IPS-20b (cell line): ENCODE measurements at regions not wholly inside any gene's neighbourhood (a gene's known extent, or its start where the extent isn't known, plus 50 kb on each side); places are given as distances from the start of the nearest gene placed in this dataset.
"Not testable (repeated sequence)": the region's sequence is repeated elsewhere in the genome, so short reads cannot be mapped to it uniquely, and the experiment has no call there.

Source experiments
- H3K27ac ChIP-seq: one replicate; pipeline ENCODE4 v1.5.1; 2013; ENCODE audit warnings: low read length
- H3K27me3 ChIP-seq: 2 replicates; pipeline ENCODE4 v1.6.1; 2013; ENCODE audit warnings: mild to moderate bottlenecking, low read length, inconsistent platforms; ENCODE audit not compliant: insufficient read depth
- H3K36me3 ChIP-seq: 2 replicates; pipeline ENCODE4 v1.6.1; 2013; ENCODE audit warnings: low read depth, mild to moderate bottlenecking, inconsistent platforms, low read length, moderate library complexity; ENCODE audit not compliant: insufficient read depth
- H3K4me1 ChIP-seq: 2 replicates; pipeline ENCODE4 v1.6.1; 2013; ENCODE audit warnings: mild to moderate bottlenecking, control low read depth, inconsistent platforms, low read length, moderate library complexity; ENCODE audit not compliant: insufficient read depth
- H3K4me3 ChIP-seq: 2 replicates; pipeline ENCODE4 v1.5.1; 2013; ENCODE audit warnings: mild to moderate bottlenecking, low read length, inconsistent platforms
- H3K9ac ChIP-seq: 2 replicates; pipeline ENCODE4 v1.6.1; 2013; ENCODE audit warnings: low read depth, mild to moderate bottlenecking, inconsistent platforms, low read length, moderate library complexity
- H3K9me3 ChIP-seq: 2 replicates; pipeline ENCODE4 v1.6.1; 2013; ENCODE audit warnings: mild to moderate bottlenecking, low read depth, low read length, inconsistent platforms; ENCODE audit not compliant: insufficient read depth

DNA sequence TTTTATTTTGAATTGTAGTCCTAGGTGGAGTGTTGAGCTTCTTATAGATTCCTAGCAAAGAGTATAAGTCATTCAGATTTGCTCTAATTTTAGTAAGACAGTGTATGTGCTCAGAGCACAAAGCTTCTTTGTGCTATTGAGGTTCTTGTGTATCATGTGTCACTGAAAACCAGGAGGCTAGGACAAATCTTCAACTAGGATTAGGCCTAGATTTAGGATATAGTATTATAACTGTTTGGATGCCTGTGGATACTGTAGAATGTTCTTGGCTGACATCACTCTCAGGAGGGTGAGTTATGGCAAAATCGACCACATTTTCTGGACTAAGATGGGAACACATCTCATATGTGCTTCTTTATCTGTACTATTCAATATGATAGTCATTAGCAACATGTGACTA, 86.5 kb downstream of the DHRS2 start:
- no peaks in the 10 kb centered on the region for H3K9me3 ChIP-seq
- H3K9ac ChIP-seq: no peak overlapping the region
- H3K4me1 ChIP-seq: no peaks in the 10 kb centered on the region
- H3K4me3 ChIP-seq: no peak overlapping the region
- no peak overlapping the region for H3K27ac ChIP-seq
- no peaks in the 10 kb centered on the region for H3K36me3 ChIP-seq
- H3K27me3 ChIP-seq: no peaks in the 10 kb centered on the region

DNA sequence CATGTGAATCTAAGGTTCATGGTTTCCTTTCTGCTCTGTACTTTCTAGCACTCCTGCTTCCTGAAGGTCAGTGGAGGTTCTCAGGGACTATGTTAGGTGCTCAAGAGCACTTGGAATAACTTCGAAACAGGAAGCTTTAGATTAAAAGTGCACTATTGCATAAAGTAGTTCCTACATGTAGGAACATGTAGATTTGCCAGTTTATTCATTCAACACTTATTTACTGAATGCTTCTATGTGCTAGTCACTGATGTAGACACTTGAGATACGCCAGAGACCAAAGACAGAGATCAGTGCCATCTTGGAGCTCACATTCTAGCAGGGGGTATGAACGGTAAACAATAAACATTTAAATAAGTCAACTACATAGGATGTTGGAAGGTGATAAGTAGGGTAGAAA, 87.7 kb downstream of the DHRS2 start:
- Histone ChIP-seq H3K4me1 (no peaks in the 10 kb centered on the region), H3K36me3 (no peaks in the 10 kb centered on the region), H3K27me3 (no peaks in the 10 kb centered on the region), H3K9me3 (no peaks in the 10 kb centered on the region), H3K4me3 (no peak overlapping the region), H3K27ac (no peak overlapping the region), H3K9ac (no peak overlapping the region)

DNA sequence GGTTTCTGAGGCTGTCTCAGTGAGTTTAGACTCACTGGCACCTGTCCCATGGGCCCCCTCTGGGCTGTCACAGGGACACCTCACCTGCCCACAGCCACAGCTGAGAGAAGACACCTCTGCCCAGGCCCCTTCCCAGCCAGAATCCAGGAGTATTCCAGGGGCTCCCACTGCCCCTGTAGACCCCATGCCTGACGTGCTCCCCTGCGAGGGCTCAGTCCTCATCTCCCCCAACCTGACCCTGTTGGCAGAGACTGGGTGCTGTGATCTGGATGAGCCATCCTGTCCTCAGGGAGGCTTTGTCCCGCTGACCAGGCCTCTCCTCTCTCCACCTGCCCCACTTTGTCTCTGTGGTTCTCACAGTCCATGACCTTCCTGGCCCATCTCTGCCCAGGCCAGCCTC, 89.4 kb downstream of the DHRS2 start:
- H3K9me3 ChIP-seq: no peaks in the 10 kb centered on the region
- H3K4me3 ChIP-seq: no peak overlapping the region
- H3K27me3 ChIP-seq: no peaks in the 10 kb centered on the region
- no peak overlapping the region for H3K27ac ChIP-seq
- no peak overlapping the region for H3K9ac ChIP-seq
- no peaks in the 10 kb centered on the region for H3K36me3 ChIP-seq
- no peaks in the 10 kb centered on the region for H3K4me1 ChIP-seq

DNA sequence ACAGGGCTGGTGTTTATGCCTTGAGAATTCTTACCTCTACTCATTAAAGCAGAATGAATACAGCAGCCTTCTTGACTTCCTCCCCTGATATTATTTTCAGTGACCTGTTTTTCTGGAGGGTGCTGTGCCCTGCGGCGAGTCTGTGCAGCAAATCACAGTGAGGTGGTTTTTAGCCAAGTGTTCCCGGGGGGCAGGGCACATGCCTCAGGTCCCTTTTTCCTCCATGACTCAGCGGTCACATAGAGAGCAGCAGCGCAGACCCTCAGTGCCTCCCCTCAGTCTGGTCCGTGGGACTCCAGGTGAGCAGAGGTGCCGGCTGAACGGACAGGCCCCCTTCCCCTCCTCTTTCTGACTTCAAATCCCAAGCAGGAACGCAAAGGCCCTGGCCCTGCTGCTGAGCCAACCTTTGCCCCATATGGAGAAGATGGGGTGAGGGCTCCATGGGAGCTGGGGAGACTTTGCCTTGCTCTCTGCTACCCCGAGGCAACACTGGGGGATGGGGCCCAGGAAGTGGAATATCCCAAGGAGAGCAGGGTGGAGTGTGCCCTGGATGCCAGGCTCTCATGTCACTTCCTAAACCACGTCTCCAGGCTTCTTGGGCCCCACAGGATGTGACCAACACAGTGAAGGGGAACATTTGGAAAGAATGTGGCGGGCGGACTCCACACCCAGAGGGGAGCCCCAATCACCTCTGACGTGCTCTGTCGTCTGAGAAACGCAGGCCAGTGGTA, 90.0 kb downstream of the DHRS2 start:
- H3K36me3 ChIP-seq: no peaks in the 10 kb centered on the region
- no peaks in the 10 kb centered on the region for H3K4me1 ChIP-seq
- H3K9me3 ChIP-seq: no peaks in the 10 kb centered on the region
- no peak overlapping the region for H3K4me3 ChIP-seq
- H3K9ac ChIP-seq: no peak overlapping the region
- no peaks in the 10 kb centered on the region for H3K27me3 ChIP-seq
- no peak overlapping the region for H3K27ac ChIP-seq

DNA sequence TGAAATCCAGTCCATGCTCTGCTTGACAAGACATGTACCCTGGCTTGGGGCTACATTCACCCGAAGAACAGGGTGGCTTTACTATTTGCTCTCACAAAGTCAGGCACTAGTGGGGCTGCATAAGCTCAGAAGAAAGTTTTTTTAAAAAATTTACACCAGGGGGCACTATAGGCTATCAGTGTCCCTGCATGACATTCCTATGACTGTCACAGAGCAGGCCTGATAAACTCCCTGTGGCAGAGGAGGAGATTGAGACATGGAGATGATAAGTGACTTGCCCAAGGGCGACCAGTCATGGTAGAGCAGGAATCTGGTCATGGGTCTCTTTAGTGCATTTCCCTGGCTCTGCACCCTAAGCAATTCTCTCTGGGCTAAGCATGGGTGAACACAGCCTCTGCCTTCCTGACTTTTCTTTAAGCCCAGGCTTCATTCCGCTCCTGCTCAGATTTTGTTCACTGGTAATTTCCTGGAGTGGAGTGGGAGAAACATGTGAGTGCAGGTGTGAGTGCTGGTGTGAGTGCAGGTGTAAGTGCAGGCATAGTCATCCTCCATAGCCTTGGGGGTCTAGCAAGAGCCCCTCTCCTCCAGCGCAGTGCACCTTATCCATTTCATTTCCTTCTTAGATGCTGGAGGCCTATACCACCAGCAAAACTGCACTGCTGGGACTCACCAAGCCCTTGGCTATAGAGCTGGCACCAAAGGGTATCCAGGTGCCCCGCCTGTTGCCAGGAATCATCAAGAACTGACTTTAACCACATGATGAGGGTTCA, 91.6 kb downstream of the DHRS2 start:
- Histone ChIP-seq H3K4me1 (no peaks in the 10 kb centered on the region), H3K4me3 (no peak overlapping the region), H3K27ac (no peak overlapping the region), H3K27me3 (no peaks in the 10 kb centered on the region), H3K9me3 (no peaks in the 10 kb centered on the region), H3K36me3 (no peaks in the 10 kb centered on the region), H3K9ac (no peak overlapping the region)

DNA sequence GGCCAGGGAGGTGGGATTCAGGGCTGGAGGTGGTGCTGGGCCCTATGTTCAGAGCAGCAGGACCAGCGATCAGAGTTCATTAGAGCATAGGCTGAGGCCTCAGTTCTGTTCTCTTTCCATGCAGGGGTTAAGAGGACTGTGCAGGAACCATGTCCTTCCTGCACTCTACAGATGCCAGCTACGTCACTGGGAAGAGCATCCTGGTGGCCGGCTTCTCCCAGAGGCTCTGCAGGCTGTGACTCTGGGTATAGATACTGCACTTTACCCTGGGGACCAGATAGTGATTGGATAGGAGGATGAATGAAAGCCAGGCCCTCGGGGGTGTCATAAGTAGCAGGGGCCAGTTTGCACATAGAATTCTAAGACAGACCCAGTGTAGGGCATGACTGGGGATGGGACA, 92.6 kb downstream of the DHRS2 start:
- no peak overlapping the region for H3K4me3 ChIP-seq
- H3K9me3 ChIP-seq: no peaks in the 10 kb centered on the region
- H3K36me3 ChIP-seq: no peaks in the 10 kb centered on the region
- no peak overlapping the region for H3K9ac ChIP-seq
- H3K27ac ChIP-seq: no peak overlapping the region
- no peaks in the 10 kb centered on the region for H3K4me1 ChIP-seq
- H3K27me3 ChIP-seq: no peaks in the 10 kb centered on the region

DNA sequence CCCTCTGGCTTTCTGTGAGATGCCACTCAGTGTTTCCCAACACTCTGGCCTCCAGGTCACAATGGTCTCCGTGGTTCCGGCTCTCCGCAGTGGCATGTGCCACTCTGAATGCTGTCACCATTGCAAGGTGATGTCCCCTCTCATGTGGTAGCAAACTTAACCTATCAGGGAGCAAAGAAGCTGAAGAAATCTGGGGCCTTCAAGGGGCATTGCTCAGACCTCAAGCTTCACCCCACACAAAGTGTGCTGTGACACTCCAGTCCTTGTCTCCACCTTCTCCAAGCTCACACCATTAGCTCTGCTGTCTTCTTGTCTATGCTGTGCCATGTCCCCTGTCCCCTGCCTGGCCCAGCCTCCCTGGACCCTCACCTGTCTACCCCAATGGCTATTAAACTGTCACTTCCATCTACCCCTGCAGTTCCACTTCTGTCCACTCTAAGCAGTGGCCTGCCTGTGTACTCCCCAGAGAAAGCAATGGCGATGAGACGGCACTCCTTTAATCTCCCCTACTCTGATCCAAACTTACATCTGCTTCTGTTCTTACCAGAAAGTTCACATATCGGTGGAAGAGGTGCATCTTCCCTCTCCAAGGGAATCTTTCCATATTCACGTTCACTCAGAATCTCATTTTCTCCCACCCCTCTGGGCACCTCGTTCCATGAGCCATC, 93.7 kb downstream of the DHRS2 start:
- H3K9ac ChIP-seq: no peak overlapping the region
- no peak overlapping the region for H3K4me3 ChIP-seq
- no peaks in the 10 kb centered on the region for H3K27me3 ChIP-seq
- H3K27ac ChIP-seq: no peak overlapping the region
- no peaks in the 10 kb centered on the region for H3K9me3 ChIP-seq
- H3K36me3 ChIP-seq: no peaks in the 10 kb centered on the region
- no peaks in the 10 kb centered on the region for H3K4me1 ChIP-seq

DNA sequence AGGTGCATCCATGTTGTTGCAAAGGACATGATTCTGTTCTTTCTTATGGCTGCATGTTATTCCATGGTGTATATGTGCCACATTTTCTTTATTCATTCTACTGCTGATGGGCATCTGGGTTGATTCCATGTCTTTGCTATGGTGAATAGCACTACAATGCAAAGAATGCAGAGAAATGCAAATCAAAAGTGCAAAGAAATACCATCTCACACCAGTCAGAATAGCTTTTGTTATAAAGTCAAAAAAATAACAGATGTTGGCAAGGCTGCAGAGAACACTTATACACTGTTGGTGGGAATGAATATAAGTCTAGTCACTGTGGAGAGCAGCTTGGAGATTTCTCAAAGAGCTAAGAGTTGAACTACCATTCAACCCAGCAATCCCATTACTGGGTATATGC, 99.2 kb downstream of the DHRS2 start:
- Histone ChIP-seq H3K27me3 (no peaks in the 10 kb centered on the region), H3K4me3 (no peak overlapping the region), H3K4me1 (no peaks in the 10 kb centered on the region), H3K9me3 (peaks cover 4% of the 10 kb centered on the region; the same call in 1 of the 2 replicates), H3K9ac (no peak overlapping the region), H3K27ac (no peak overlapping the region), H3K36me3 (no peaks in the 10 kb centered on the region)

DNA sequence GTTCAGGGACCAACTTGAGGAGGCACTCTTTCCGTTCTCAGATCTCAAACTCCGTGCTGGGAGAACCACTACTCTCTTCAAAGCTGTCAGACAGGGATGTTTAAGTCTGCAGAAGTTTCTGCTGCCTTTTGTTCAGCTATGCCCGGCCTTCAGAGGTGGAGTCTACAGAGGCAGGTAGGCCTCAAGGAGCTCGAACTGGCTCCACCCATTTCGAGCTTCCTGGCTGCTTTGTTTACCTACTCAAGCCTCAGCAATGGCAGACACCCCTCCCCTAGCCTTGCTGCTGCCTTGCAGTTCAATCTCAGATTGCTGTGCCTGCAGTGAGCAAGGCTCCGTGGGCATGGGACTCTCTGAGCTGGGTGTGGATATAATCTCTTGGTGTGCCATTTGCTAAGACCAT, 108.2 kb downstream of the DHRS2 start:
- not testable (repeated sequence) for H3K9me3 ChIP-seq, H3K4me3 ChIP-seq, H3K27me3 ChIP-seq, H3K27ac ChIP-seq, H3K36me3 ChIP-seq, H3K9ac ChIP-seq, H3K4me1 ChIP-seq

DNA sequence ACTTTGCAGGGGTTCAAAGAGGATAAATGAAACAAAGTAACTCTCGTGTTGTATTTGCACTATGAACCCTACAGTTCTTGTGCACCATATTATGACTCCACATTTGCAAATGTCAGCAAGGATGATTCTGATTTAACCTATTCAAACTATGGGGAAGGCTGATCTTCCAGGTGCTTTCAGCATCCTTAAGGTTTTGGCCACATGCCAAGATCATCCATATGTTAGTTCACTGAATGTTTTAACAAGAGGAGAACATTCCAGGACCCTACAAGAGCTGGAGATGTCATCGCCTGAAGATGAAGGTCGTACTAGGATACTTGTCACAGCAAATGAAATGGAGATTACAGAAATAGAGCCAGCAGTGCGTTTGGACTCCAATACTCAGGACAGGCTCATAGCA, 114.2 kb downstream of the DHRS2 start:
- no peak overlapping the region for H3K27ac ChIP-seq
- H3K36me3 ChIP-seq: no peaks in the 10 kb centered on the region
- no peaks in the 10 kb centered on the region for H3K4me1 ChIP-seq
- no peaks in the 10 kb centered on the region for H3K9me3 ChIP-seq
- no peaks in the 10 kb centered on the region for H3K27me3 ChIP-seq
- H3K9ac ChIP-seq: no peak overlapping the region
- H3K4me3 ChIP-seq: no peak overlapping the region

DNA sequence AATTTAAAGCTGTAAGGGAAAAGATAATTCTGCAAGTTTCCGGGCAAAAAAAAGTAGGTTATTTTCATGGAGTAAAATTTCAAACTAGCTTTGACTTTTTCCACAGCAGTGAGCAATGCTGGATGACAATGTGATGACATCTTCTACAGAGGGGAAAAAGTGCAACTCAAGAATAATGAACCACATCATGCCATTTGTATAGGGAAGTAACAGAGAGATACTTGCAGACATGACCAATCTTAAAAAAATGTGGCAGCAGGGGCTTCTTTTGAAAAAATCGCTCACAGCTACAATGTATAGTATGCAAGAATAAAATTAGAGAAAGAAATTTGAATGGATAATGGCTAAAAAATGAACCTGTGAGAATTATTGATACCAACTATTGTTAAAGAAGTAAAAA, 115.5 kb downstream of the DHRS2 start:
- H3K27me3 ChIP-seq: no peaks in the 10 kb centered on the region
- H3K9ac ChIP-seq: no peak overlapping the region
- H3K9me3 ChIP-seq: no peaks in the 10 kb centered on the region
- no peak overlapping the region for H3K4me3 ChIP-seq
- H3K36me3 ChIP-seq: no peaks in the 10 kb centered on the region
- no peaks in the 10 kb centered on the region for H3K4me1 ChIP-seq
- H3K27ac ChIP-seq: no peak overlapping the region

DNA sequence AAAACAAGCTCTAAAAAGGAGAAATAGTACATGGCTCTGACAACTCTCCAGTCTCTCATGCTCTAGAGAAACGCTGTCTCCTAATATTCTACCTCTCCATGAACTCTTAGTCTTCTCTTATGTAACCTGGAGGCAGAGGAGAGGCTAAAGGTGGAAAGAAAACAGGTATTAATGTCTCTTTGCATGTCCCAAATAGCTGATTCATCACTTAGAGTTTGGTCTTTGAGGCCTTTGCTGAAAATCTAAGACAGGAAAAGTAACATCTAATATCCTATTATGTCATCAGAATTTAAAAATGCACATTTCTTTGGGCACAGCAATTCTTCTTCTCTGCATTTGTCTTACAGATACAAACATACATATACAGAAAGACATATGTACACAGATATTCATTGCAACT, 127.2 kb downstream of the DHRS2 start:
- no peaks in the 10 kb centered on the region for H3K9me3 ChIP-seq
- H3K27ac ChIP-seq: no peak overlapping the region

More for the DNA sequence above, 127.2 kb downstream of the DHRS2 start:
- H3K4me1 ChIP-seq: no peaks in the 10 kb centered on the region
- no peak overlapping the region for H3K9ac ChIP-seq
- H3K4me3 ChIP-seq: no peak overlapping the region
- no peaks in the 10 kb centered on the region for H3K27me3 ChIP-seq
- H3K36me3 ChIP-seq: no peaks in the 10 kb centered on the region
